ENCODE measurements at regions not wholly inside any gene's neighbourhood (a gene's known extent, or its start where the extent isn't known, plus 50 kb on each side); places are given as distances from the start of the nearest gene placed in this dataset.
A peak's percentile ranks its signal among the peaks of the same experiment; 100 is the strongest.

- Histone ChIP-seq H3K4me3 (no peak overlapping the region), H3K27ac (no peak overlapping the region)
These were observed 128.2 kb downstream of the CPEB2 start for GRCh38 chr4:15130441-15130840.

GRCh38 chr4:15131551-15131950, 129.3 kb downstream of the CPEB2 start:
- no peak overlapping the region for H3K27ac ChIP-seq
- H3K4me3 ChIP-seq: no peak overlapping the region

GRCh38 chr4:15132739-15133138, 130.5 kb downstream of the CPEB2 start:
- no peak overlapping the region for H3K27ac ChIP-seq

GRCh38 chr4:15139599-15139998, 137.3 kb downstream of the CPEB2 start:
- Histone ChIP-seq H3K27ac (no peak overlapping the region), H3K4me3 (no peak overlapping the region)

More at GRCh38 chr4:15132739-15133138, 130.5 kb downstream of the CPEB2 start:
- H3K4me3 ChIP-seq: no peak overlapping the region

GRCh38 chr4:15142201-15142600, 139.9 kb downstream of the CPEB2 start:
- Histone ChIP-seq H3K27ac (no peak overlapping the region), H3K4me3 (no peak overlapping the region)

- no peak overlapping the region for H3K4me3 ChIP-seq
- H3K27ac ChIP-seq: no peak overlapping the region
These were observed 141.3 kb downstream of the CPEB2 start for GRCh38 chr4:15143551-15143950.

GRCh38 chr4:15144249-15144966, 142.1 kb downstream of the CPEB2 start:
- Histone ChIP-seq H3K4me3 (no peak overlapping the region), H3K27ac (no peak overlapping the region)

- H3K27ac ChIP-seq: no peak overlapping the region
- no peak overlapping the region for H3K4me3 ChIP-seq
These were observed 142.7 kb downstream of the CPEB2 start for GRCh38 chr4:15144967-15145295.

GRCh38 chr4:15145709-15146108, 143.4 kb downstream of the CPEB2 start:
- H3K4me3 ChIP-seq: no peak overlapping the region
- no peak overlapping the region for H3K27ac ChIP-seq

GRCh38 chr4:15147714-15148113, 145.4 kb downstream of the CPEB2 start:
- no peak overlapping the region for H3K4me3 ChIP-seq
- H3K27ac ChIP-seq: no peak overlapping the region

GRCh38 chr4:15148199-15148598, 145.9 kb downstream of the CPEB2 start:
- Histone ChIP-seq H3K4me3 (no peak overlapping the region), H3K27ac (no peak overlapping the region)

GRCh38 chr4:15148691-15149090, 146.4 kb downstream of the CPEB2 start:
- no peak overlapping the region for H3K4me3 ChIP-seq
- no peak overlapping the region for H3K27ac ChIP-seq

GRCh38 chr4:15149234-15149838, 147.1 kb downstream of the CPEB2 start:
- H3K27ac ChIP-seq: peak overlapping the region in 4 of 21 experiments; percentile 4 to 25 (median 8)
- no peak overlapping the region for H3K4me3 ChIP-seq

GRCh38 chr4:15149839-15150592, 147.7 kb downstream of the CPEB2 start:
- Histone ChIP-seq H3K4me3 (no peak overlapping the region), H3K27ac (peak overlapping the region in 3 of 21 experiments; percentile 4 to 11 (median 4))

GRCh38 chr4:15150631-15151030, 148.3 kb downstream of the CPEB2 start:
- Histone ChIP-seq H3K27ac (no peak overlapping the region), H3K4me3 (no peak overlapping the region)

- H3K4me3 ChIP-seq: no peak overlapping the region
- no peak overlapping the region for H3K27ac ChIP-seq
These were observed 148.8 kb downstream of the CPEB2 start for GRCh38 chr4:15151033-15151432.

- H3K4me3 ChIP-seq: no peak overlapping the region
- H3K27ac ChIP-seq: no peak overlapping the region
These were observed 151.4 kb downstream of the CPEB2 start for GRCh38 chr4:15153662-15154061.

GRCh38 chr4:15158406-15159091, 156.3 kb downstream of the CPEB2 start:
- peak overlapping the region in 7 of 21 experiments; percentile 1 to 57 (median 35) for H3K27ac ChIP-seq
- no peak overlapping the region for H3K4me3 ChIP-seq

GRCh38 chr4:15159477-15160019, 157.3 kb downstream of the CPEB2 start:
- Histone ChIP-seq H3K4me3 (no peak overlapping the region), H3K27ac (peak overlapping the region in 5 of 21 experiments; percentile 1 to 57 (median 35))

GRCh38 chr4:15161439-15161838, 159.2 kb downstream of the CPEB2 start:
- no peak overlapping the region for H3K27ac ChIP-seq
- H3K4me3 ChIP-seq: no peak overlapping the region

Data from skin epidermis (tissue), 12 donors.